GM23248 (cell line): ENCODE measurements at regions not wholly inside any gene's neighbourhood (a gene's known extent, or its start where the extent isn't known, plus 50 kb on each side); places are given as distances from the start of the nearest gene placed in this dataset.

Experiments
- EZH2 ChIP-seq: fragments of 200-600 bp; sonication (generic); IDR thresholded peaks from 2 replicates; pipeline ENCODE4 v1.6.1; 2018; ENCODE audit warnings: antibody characterized with exemption, mild to moderate bottlenecking; ENCODE audit not compliant: insufficient read depth, poor library complexity, severe bottlenecking
- EZH2phosphoT487 ChIP-seq: fragments of 200-600 bp; sonication (generic); IDR thresholded peaks from 2 replicates; pipeline ENCODE4 v1.6.1; 2018; ENCODE audit warnings: antibody characterized with exemption, moderate library complexity, mild to moderate bottlenecking, low read depth; ENCODE audit not compliant: insufficient read depth

GRCh38 chr3:6714962-6715361 is 146.0 kb upstream of the GRM7 start:
- TF ChIP-seq EZH2 (no peak), EZH2phosphoT487 (no peak)
